ENCODE measurements at regions not wholly inside any gene's neighbourhood (a gene's known extent, or its start where the extent isn't known, plus 50 kb on each side); places are given as distances from the start of the nearest gene placed in this dataset.
"Not testable (repeated sequence)": the region's sequence is repeated elsewhere in the genome, so short reads cannot be mapped to it uniquely, and the experiment has no call there.

- DNase-seq: not testable (repeated sequence)
Observed at GRCh38 chr9:66837242-66837937, 63.1 kb upstream of the ZNF658 start.

Measured in NCI-H226 (cell line).